HUES64 (cell line): ENCODE measurements at regions not wholly inside any gene's neighbourhood (a gene's known extent, or its start where the extent isn't known, plus 50 kb on each side); places are given as distances from the start of the nearest gene placed in this dataset.
"Not testable (repeated sequence)": the region's sequence is repeated elsewhere in the genome, so short reads cannot be mapped to it uniquely, and the experiment has no call there.

Experiments used
- H3K27ac ChIP-seq: 2 replicates; pipeline ENCODE4 v1.7.0; 2013; ENCODE audit warnings: low read depth, low read length, inconsistent platforms
- H3K27me3 ChIP-seq: 2 replicates; pipeline ENCODE4 v1.6.1; 2013; ENCODE audit warnings: mild to moderate bottlenecking, low read length; ENCODE audit not compliant: insufficient read depth
- H3K36me3 ChIP-seq: 2 replicates; pipeline ENCODE4 v1.6.1; 2013; ENCODE audit warnings: mild to moderate bottlenecking, low read length; ENCODE audit not compliant: insufficient read depth
- H3K4me1 ChIP-seq: 2 replicates; pipeline ENCODE4 v1.6.1; 2013; ENCODE audit warnings: mild to moderate bottlenecking, low read length, moderate library complexity; ENCODE audit not compliant: insufficient read depth
- H3K4me3 ChIP-seq: 2 replicates; pipeline ENCODE4 v1.5.1; 2013; ENCODE audit warnings: mild to moderate bottlenecking, low read length, moderate library complexity
- H3K9ac ChIP-seq: 2 replicates; pipeline ENCODE4 v1.6.1; 2013; ENCODE audit warnings: mild to moderate bottlenecking, low read depth, low read length
- H3K9me3 ChIP-seq: 2 replicates; pipeline ENCODE4 v1.6.1; 2013; ENCODE audit warnings: low read depth, low read length; ENCODE audit not compliant: insufficient read depth
- WGBS: fragments of 150-250, 120-280 bp; methylation state at CpG from one replicate; pipeline ENCODE4 v1.1.7; 2013; ENCODE audit warnings: missing lambda C conversion rate; 5-methylcytosine and 5-hydroxymethylcytosine counted together

DNA sequence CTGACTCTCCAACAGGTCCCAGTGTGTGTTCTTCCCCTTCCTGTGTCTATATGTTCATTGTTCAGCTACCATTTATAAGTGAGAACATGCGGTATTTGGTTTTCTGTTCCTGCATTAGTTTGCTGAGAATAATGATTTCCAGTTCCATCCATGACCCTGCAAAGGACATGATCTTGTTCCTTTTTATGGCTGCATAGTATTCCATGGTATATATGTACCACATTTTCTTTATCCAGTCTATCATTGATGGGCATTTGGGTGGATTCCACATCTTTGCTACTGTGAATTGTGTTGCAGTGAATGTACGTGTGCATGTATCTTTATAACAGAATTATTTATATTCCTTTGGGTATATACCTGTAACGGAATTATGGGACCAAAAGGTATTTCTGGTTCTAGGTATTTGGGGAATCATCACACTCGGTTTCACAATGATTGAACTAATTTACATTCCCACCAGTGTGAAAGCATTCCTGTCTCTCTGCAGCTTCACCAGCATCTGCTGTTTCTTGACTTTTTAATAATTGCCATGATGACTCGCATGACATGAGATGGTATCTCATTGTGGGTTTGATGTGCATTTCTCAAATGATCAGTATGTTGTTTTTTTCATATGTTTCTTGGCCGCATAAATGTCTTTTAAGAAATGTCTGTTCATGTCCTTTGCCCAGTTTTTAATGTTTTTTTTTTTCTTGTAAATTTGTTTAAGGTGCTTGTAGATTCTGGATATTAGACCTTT is 60.2 kb downstream of the LSMEM1 start:
- H3K27me3 ChIP-seq, result no peaks in the 10 kb centered on the region
- no peak overlapping the region for H3K4me3 ChIP-seq
- no peak overlapping the region for H3K27ac ChIP-seq
- no peaks in the 10 kb centered on the region for H3K4me1 ChIP-seq
- no peaks in the 10 kb centered on the region for H3K36me3 ChIP-seq
- WGBS, result 87% methylated on average over 6 of the region's 6 CpGs
- H3K9ac ChIP-seq, result no peak overlapping the region
- no peaks in the 10 kb centered on the region for H3K9me3 ChIP-seq

DNA sequence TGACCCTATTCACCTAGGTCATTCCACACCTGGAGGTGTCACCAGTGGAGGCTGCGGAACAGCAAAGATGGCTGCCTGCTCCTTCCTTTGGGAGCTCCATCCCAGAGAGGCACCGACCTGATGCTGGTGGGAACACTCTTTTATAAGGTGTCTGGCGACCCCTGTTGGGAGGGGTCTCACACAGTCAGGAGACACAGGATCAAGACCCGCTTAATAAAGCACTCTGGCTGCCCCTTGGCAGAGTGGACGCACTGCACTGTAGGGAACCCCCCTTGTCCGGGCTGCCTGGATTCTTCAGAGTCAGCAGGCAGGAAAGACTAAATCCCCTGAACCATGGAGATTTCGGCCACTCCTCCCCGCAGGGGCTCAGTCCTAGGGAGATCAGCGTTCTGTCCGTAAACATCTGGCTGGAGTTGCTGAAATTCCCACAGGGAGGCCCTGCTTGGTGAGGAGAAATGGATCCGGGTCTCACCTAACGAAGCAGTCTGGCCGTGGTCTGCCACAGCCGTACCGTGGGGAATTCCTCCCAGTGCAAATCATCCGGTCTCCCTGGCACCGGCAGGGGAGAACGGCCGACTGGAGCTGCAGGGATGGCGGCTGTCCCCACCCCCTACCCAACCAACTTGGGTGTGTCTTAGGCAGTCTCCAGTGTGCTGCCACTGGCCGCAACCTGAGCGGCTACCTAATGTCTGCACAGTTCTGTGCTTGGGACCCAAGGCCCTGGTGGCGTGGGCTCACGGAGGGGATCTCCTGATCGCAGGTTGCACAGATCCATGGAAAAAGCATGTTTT is 66.1 kb downstream of the LSMEM1 start:
- no peaks in the 10 kb centered on the region for H3K4me1 ChIP-seq
- H3K4me3 ChIP-seq, result no peak overlapping the region
- no peaks in the 10 kb centered on the region for H3K36me3 ChIP-seq
- no peaks in the 10 kb centered on the region for H3K9me3 ChIP-seq
- 91% methylated on average over 25 of the region's 25 CpGs for WGBS
- no peak overlapping the region for H3K27ac ChIP-seq
- H3K27me3 ChIP-seq, result no peaks in the 10 kb centered on the region
- no peak overlapping the region for H3K9ac ChIP-seq

DNA sequence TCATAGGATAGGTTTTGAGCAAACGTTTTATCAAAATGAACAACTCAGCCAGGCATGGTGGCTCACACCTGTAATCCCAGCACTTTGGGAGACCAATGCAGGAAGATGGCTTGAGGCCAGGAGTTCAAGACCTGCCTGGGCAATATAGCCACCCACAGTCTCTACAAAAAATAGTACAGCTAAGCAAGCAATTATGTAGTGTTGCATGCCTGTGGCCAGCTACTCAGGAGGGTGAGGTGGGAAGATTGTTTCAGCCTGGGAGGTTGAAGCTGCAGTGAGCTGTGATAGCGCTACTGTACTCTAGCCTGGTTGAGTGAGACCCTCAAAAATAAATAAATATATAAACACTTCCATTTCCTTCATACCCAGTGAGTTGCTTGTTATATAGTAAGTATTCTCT is 67.1 kb downstream of the LSMEM1 start:
- 98% methylated on average over 2 of the region's 2 CpGs for WGBS
- H3K27ac ChIP-seq, result no peak overlapping the region
- H3K9me3 ChIP-seq, result no peaks in the 10 kb centered on the region
- no peaks in the 10 kb centered on the region for H3K36me3 ChIP-seq
- no peak overlapping the region for H3K9ac ChIP-seq
- no peaks in the 10 kb centered on the region for H3K27me3 ChIP-seq
- H3K4me1 ChIP-seq, result no peaks in the 10 kb centered on the region
- H3K4me3 ChIP-seq, result no peak overlapping the region

DNA sequence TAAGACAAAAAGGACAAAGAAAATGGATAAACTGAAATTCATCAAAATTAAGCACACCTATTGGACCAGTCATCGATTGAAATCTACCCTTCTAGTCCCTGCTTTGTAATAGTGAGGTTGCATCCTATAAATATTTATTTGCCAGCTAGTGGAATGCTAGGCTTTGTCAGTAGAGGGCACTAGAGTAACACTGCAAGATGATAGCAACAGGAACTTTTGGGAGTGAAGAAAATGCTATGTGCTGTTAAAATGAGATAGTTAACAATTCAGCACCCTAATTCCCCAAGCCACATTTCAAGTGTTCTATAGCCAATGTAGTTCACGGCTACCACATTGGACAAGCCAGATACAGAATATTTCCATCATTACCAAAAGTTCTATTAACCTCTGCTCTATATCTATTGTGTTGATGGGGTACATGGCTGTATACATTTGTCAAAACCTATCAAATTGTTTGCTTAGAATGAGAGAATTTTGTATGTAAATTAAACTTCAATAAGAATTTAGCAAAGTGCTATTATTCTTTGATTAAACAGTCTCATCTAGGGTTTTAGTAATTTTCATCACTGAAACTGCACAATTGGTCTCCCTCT is 69.8 kb downstream of the LSMEM1 start:
- H3K27ac ChIP-seq, result no peak overlapping the region
- H3K9me3 ChIP-seq, result no peaks in the 10 kb centered on the region
- no peak overlapping the region for H3K4me3 ChIP-seq
- WGBS, result 0% methylated on average over 1 of the region's 2 CpGs
- no peaks in the 10 kb centered on the region for H3K36me3 ChIP-seq
- no peak overlapping the region for H3K9ac ChIP-seq
- H3K4me1 ChIP-seq, result no peaks in the 10 kb centered on the region
- H3K27me3 ChIP-seq, result no peaks in the 10 kb centered on the region

DNA sequence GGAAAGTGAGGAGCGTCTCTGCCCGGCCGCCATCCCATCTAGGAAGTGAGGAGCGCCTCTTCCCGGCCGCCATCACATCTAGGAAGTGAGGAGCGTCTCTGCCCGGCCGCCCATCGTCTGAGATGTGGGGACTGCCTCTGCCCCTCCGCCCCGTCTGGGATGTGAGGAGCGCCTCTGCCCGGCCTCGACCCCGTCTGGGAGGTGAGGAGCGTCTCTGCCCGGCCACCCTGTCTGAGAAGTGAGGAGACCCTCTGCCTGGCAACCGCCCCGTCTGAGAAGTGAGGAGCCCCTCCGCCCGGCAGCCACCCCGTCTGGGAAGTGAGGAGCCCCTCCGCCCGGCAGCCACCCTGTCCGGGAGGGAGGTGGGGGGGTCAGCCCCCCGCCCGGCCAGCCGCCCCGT is 70.7 kb downstream of the LSMEM1 start:
- H3K27me3 ChIP-seq, H3K27ac ChIP-seq, H3K9ac ChIP-seq, H3K4me1 ChIP-seq, H3K4me3 ChIP-seq, H3K9me3 ChIP-seq, H3K36me3 ChIP-seq: not testable (repeated sequence)
- 96% methylated on average over 18 of the region's 30 CpGs for WGBS

DNA sequence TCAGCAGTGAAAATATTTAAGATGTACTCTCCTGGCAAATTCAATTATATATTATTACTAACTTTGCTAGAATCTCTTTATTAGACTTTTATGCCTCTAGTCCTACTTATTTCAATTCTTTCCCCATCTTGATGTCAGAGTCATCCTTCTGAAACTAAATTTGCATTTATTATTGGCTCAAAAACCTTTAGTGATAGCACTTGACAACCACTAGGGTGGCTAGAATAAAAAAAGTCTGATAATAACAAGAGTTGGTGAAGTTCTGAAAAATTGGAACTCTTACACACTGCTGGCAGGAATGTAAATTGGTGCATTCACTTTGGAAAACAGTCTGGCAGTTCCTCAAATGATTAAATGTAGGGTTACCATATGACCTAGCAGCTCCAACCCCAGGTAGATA is 73.8 kb downstream of the LSMEM1 start:
- H3K9ac ChIP-seq, result no peak overlapping the region
- H3K27me3 ChIP-seq, result no peaks in the 10 kb centered on the region
- no peak overlapping the region for H3K27ac ChIP-seq
- H3K36me3 ChIP-seq, result no peaks in the 10 kb centered on the region
- H3K4me3 ChIP-seq, result no peak overlapping the region
- no peaks in the 10 kb centered on the region for H3K4me1 ChIP-seq
- no peaks in the 10 kb centered on the region for H3K9me3 ChIP-seq

DNA sequence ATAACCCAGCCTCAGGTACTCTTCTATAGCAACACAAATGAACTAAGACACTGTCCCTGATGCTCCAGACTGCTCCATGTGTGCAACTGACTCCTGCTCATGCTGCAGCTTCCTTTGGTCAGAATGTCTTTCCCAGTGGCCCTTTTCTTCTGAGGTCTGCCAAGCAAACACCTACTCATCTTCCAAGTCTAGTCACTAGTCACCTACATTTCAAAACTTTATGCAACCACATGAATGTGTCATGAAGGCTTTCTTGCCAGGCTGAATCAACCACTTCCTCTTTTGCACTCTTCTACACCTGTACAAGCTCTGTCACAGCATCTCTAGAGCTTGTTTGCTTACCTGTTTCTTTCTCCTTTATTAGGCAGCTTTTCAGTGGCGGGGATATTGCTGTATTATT is 75.8 kb downstream of the LSMEM1 start:
- Histone ChIP-seq H3K4me1 (no peaks in the 10 kb centered on the region), H3K9me3 (no peaks in the 10 kb centered on the region), H3K9ac (no peak overlapping the region), H3K36me3 (no peaks in the 10 kb centered on the region), H3K27ac (no peak overlapping the region), H3K27me3 (no peaks in the 10 kb centered on the region), H3K4me3 (no peak overlapping the region)
- no CpG with 5 or more reads among the region's 1 CpG for WGBS

DNA sequence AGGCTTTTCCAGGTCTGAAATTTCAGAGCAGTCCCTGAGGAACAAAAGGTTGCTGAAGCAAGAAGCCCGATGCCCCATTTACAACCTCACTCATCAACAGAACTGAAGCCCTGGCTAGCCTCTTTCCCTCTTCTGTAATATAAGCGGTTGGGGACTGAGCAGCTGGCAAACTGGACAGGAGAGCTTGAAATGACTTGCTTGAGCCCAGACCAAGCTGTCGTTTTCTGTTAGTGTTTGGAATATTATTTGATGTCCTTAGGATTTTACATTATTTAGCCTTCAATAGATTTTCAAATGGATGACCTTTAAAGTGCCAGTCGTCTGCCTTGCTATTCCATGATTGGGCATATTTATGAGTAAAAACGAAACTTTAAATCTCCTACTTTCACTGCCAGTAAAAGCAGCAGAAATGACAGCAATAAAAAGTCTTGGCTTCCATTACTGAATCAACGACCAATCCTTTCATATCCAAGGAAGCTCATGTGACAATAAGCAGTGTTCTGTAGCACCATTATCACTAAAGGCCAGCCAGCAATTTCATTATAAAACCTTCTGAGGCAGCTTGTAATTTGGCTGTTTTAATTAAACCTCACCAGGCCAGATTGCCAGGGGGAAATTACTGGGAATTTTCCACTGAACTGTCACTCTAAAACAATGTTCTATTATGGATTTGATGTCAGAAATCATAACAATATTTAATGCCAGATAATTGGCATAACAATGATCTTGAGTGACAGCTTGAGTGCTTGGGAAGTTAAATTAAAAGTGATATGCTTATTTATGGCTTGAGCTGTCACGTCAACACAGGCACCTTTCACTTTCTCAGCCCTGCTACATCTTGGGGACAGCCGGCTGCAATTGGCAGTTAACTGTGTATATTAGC is 85.9 kb downstream of the LSMEM1 start:
- Histone ChIP-seq H3K9ac (no peak overlapping the region), H3K27ac (no peak overlapping the region), H3K4me3 (no peak overlapping the region), H3K4me1 (no peaks in the 10 kb centered on the region), H3K9me3 (no peaks in the 10 kb centered on the region), H3K27me3 (no peaks in the 10 kb centered on the region), H3K36me3 (no peaks in the 10 kb centered on the region)
- 81% methylated on average over 8 of the region's 8 CpGs for WGBS

DNA sequence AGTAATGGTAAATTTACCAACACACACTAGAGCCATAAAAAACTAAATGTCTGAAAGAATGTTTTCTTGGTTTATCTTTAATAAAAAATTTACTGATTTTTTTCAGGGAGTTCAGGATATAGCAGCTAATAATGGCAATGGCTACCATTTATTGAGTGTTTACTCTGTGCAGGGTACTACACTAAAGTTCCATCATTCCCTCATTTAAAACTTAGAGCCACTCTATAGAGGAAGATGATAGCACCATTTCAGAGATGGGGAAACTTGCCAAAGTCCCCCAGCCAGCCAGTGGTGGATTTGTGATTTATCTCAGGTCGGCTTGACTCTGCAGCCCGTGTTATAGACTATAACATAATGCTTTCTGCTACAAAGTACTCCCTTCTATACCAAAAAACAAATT is 86.6 kb downstream of the LSMEM1 start:
- Histone ChIP-seq H3K9ac (no peak overlapping the region), H3K4me1 (no peaks in the 10 kb centered on the region), H3K9me3 (no peaks in the 10 kb centered on the region), H3K27me3 (no peaks in the 10 kb centered on the region), H3K36me3 (no peaks in the 10 kb centered on the region), H3K27ac (no peak overlapping the region), H3K4me3 (no peak overlapping the region)
- WGBS, result 100% methylated on average over 2 of the region's 2 CpGs

DNA sequence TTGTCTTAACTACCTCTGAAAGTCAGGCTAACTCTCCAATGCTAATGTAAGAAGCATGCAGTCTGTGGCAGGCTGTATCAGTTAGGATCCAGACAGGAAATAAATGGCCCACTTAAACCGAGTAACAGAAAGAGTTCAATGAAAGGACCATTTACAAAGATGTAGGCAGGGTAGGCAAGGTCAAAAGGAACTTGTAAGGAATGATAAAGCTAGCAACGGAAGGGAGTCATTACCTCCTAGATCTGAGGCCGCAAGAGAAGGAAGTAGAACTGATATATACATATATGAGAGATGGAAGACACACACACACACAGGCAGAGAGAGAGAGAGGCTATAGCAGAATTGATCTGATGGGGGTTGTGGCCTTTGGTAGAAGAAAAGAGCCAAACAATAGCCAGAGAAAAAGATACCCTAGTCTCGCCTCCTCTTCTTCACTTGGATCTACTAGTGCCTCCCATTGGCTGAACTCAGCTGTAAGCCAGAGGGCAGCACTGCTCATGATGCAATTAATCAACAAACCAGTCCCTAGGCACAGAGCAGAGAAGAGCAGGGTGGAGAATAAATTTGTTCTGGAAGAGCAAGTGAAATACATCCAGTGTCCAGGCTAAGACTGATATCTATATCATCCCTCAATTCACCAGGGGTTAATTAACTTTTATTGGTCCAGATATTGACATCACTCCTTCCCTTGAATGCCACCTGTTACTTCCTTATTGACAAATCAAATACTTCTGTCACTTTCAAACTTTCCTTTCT is 91.2 kb downstream of the LSMEM1 start:
- no peaks in the 10 kb centered on the region for H3K36me3 ChIP-seq
- no peak overlapping the region for H3K9ac ChIP-seq
- H3K27me3 ChIP-seq, result no peaks in the 10 kb centered on the region
- peaks cover 5% of the 10 kb centered on the region for H3K4me1 ChIP-seq
- H3K27ac ChIP-seq, result no peak overlapping the region
- no peak overlapping the region for H3K4me3 ChIP-seq
- WGBS, result 92% methylated on average over 4 of the region's 4 CpGs
- H3K9me3 ChIP-seq, result no peaks in the 10 kb centered on the region
